ENCODE measurements at regions not wholly inside any gene's neighbourhood (a gene's known extent, or its start where the extent isn't known, plus 50 kb on each side); places are given as distances from the start of the nearest gene placed in this dataset.

- TF ChIP-seq EZH2phosphoT487 (IDR thresholded peaks at IDR 0.05; ENCODE audit: insufficient read depth, low read depth) (no peak), EZH2 (IDR thresholded peaks at IDR 0.05; ENCODE audit: insufficient read depth, poor library complexity, severe bottlenecking) (no peak)
- Histone ChIP-seq H3K4me2 (ENCODE audit: unreplicated experiment) (peak overlapping the region; percentile 32), H3K9me3 (ENCODE audit: low read depth) (no peaks in the 10 kb centered on the region), H3K9ac (no peak overlapping the region), H3K79me2 (ENCODE audit: insufficient read depth) (no peaks in the 10 kb centered on the region), H3K4me3 (0 out of 2 replicates have a peak overlapping the region, but pooled peaks have one; percentile 7), H2AFZ (peak overlapping the region; percentile 33), H3K27ac (no peak overlapping the region), H3K36me3 (ENCODE audit: low read depth) (no peaks in the 10 kb centered on the region), H3K27me3 (replicated peaks; ENCODE audit: insufficient read depth) (peaks cover 2% of the 10 kb centered on the region; the same call in 1 of the 2 replicates), H3K4me1 (ENCODE audit: insufficient read depth) (no peaks in the 10 kb centered on the region), H4K20me1 (ENCODE audit: insufficient read depth) (no peaks in the 10 kb centered on the region), H3F3A (ENCODE audit: insufficient read depth) (no peaks in the 10 kb centered on the region), H3K9me2 (ENCODE audit: insufficient read depth) (no peaks in the 10 kb centered on the region)
- 0 to 4% methylated on average over 1 of the region's 1 CpG for WGBS, 2 experiments (ENCODE audit: low coverage in 1 of 2, low lambda C conversion rate in 2 of 2, missing lambda C conversion rate in 2 of 2)
- peak; percentile 70 for DNase-seq
- in situ Hi-C loops (cut with MboI): no loop called here
Observed at GRCh38 chr5:77560677-77561263, 68.7 kb upstream of the WDR41 start.

- Histone ChIP-seq H3K4me2 (ENCODE audit: unreplicated experiment) (no peak overlapping the region), H3K36me3 (ENCODE audit: low read depth) (no peaks in the 10 kb centered on the region), H3K27ac (no peak overlapping the region), H3K79me2 (ENCODE audit: insufficient read depth) (no peaks in the 10 kb centered on the region), H3K9me2 (ENCODE audit: insufficient read depth) (no peaks in the 10 kb centered on the region), H3K4me3 (no peak overlapping the region), H4K20me1 (ENCODE audit: insufficient read depth) (no peaks in the 10 kb centered on the region), H3K27me3 (replicated peaks; ENCODE audit: insufficient read depth) (no peaks in the 10 kb centered on the region), H3F3A (ENCODE audit: insufficient read depth) (no peaks in the 10 kb centered on the region), H3K9ac (no peak overlapping the region), H3K4me1 (ENCODE audit: insufficient read depth) (no peaks in the 10 kb centered on the region), H2AFZ (no peak overlapping the region), H3K9me3 (ENCODE audit: low read depth) (no peaks in the 10 kb centered on the region)
- TF ChIP-seq EZH2 (IDR thresholded peaks at IDR 0.05; ENCODE audit: insufficient read depth, poor library complexity, severe bottlenecking) (no peak), EZH2phosphoT487 (IDR thresholded peaks at IDR 0.05; ENCODE audit: insufficient read depth, low read depth) (no peak)
- WGBS, 2 experiments (ENCODE audit: low coverage in 1 of 2, low lambda C conversion rate in 2 of 2, missing lambda C conversion rate in 2 of 2): 83 to 85% methylated on average over 5 of the region's 5 CpGs
- in situ Hi-C loops (cut with MboI): no loop called here
- no peak for DNase-seq
Observed at GRCh38 chr5:77558266-77558665, 66.2 kb upstream of the WDR41 start.

GRCh38 chr5:77550406-77550805 lies 58.3 kb upstream of the WDR41 start:
- H3K4me3 ChIP-seq: no peak overlapping the region
- H2AFZ ChIP-seq: no peak overlapping the region
- H3K4me2 ChIP-seq (ENCODE audit: unreplicated experiment): no peak overlapping the region
- H3K27ac ChIP-seq: no peak overlapping the region
- H4K20me1 ChIP-seq (ENCODE audit: insufficient read depth): no peaks in the 10 kb centered on the region
- H3K27me3 ChIP-seq (replicated peaks; ENCODE audit: insufficient read depth): no peaks in the 10 kb centered on the region
- no peaks in the 10 kb centered on the region for H3K4me1 ChIP-seq (ENCODE audit: insufficient read depth)
- TF ChIP-seq EZH2 (IDR thresholded peaks at IDR 0.05; ENCODE audit: insufficient read depth, poor library complexity, severe bottlenecking) (no peak), EZH2phosphoT487 (IDR thresholded peaks at IDR 0.05; ENCODE audit: insufficient read depth, low read depth) (no peak)
- no peaks in the 10 kb centered on the region for H3K36me3 ChIP-seq (ENCODE audit: low read depth)
- no peaks in the 10 kb centered on the region for H3K79me2 ChIP-seq (ENCODE audit: insufficient read depth)
- no peaks in the 10 kb centered on the region for H3F3A ChIP-seq (ENCODE audit: insufficient read depth)
- in situ Hi-C loops (cut with MboI): no loop called here
- peak; percentile 4 for DNase-seq
- WGBS, 2 experiments (ENCODE audit: low coverage in 1 of 2, low lambda C conversion rate in 2 of 2, missing lambda C conversion rate in 2 of 2): 0 to 6% methylated on average over 1 of the region's 1 CpG
- H3K9ac ChIP-seq: no peak overlapping the region
- no peaks in the 10 kb centered on the region for H3K9me3 ChIP-seq (ENCODE audit: low read depth)
- no peaks in the 10 kb centered on the region for H3K9me2 ChIP-seq (ENCODE audit: insufficient read depth)

- Histone ChIP-seq H3K79me2 (ENCODE audit: insufficient read depth) (no peaks in the 10 kb centered on the region), H3K9ac (no peak overlapping the region), H2AFZ (no peak overlapping the region), H3K27me3 (replicated peaks; ENCODE audit: insufficient read depth) (no peaks in the 10 kb centered on the region), H3K36me3 (ENCODE audit: low read depth) (no peaks in the 10 kb centered on the region), H3K9me2 (ENCODE audit: insufficient read depth) (no peaks in the 10 kb centered on the region), H4K20me1 (ENCODE audit: insufficient read depth) (no peaks in the 10 kb centered on the region), H3F3A (ENCODE audit: insufficient read depth) (no peaks in the 10 kb centered on the region), H3K4me2 (ENCODE audit: unreplicated experiment) (no peak overlapping the region), H3K9me3 (ENCODE audit: low read depth) (no peaks in the 10 kb centered on the region), H3K4me3 (no peak overlapping the region), H3K4me1 (ENCODE audit: insufficient read depth) (no peaks in the 10 kb centered on the region), H3K27ac (no peak overlapping the region)
- TF ChIP-seq EZH2 (IDR thresholded peaks at IDR 0.05; ENCODE audit: insufficient read depth, poor library complexity, severe bottlenecking) (no peak), EZH2phosphoT487 (IDR thresholded peaks at IDR 0.05; ENCODE audit: insufficient read depth, low read depth) (no peak)
- 70 to 80% methylated on average over 12 of the region's 12 CpGs for WGBS, 2 experiments (ENCODE audit: low coverage in 1 of 2, low lambda C conversion rate in 2 of 2, missing lambda C conversion rate in 2 of 2)
- DNase-seq: no peak
- in situ Hi-C loops (cut with MboI): no loop called here
Observed at GRCh38 chr5:77545285-77545684, 53.2 kb upstream of the WDR41 start.

All from GM23248 (cell line).